H9 (cell line): ENCODE measurements at regions not wholly inside any gene's neighbourhood (a gene's known extent, or its start where the extent isn't known, plus 50 kb on each side); places are given as distances from the start of the nearest gene placed in this dataset.
"Not testable (repeated sequence)": the region's sequence is repeated elsewhere in the genome, so short reads cannot be mapped to it uniquely, and the experiment has no call there.

Experiments used
- DNase-seq: peaks from one replicate; pipeline ENCODE4 v3.0.0-alpha.2; 2017
- H2AFZ ChIP-seq: one replicate; pipeline ENCODE4 v1.6.1; 2013; ENCODE audit warnings: mild to moderate bottlenecking, low read length, control low read depth, moderate library complexity
- H2AK5ac ChIP-seq: 2 replicates; pipeline ENCODE4 v1.6.1; 2013; ENCODE audit warnings: low read length, control low read depth, mixed read lengths; ENCODE audit not compliant: insufficient read length
- H2BK120ac ChIP-seq: one replicate; pipeline ENCODE4 v1.6.1; 2013; ENCODE audit warnings: low read depth, mild to moderate bottlenecking, low read length, control low read depth, inconsistent platforms; ENCODE audit not compliant: poor library complexity, severe bottlenecking
- H2BK12ac ChIP-seq: 2 replicates; pipeline ENCODE4 v1.6.1; 2013; ENCODE audit warnings: low read length, control low read depth, mixed read lengths, low read depth; ENCODE audit not compliant: insufficient read length
- H2BK15ac ChIP-seq: 2 replicates; pipeline ENCODE4 v1.6.1; 2013; ENCODE audit warnings: low read depth, low read length, control low read depth
- H2BK20ac ChIP-seq: one replicate; pipeline ENCODE4 v1.6.1; 2013; ENCODE audit warnings: low read depth, mild to moderate bottlenecking, low read length, control low read depth, inconsistent platforms; ENCODE audit not compliant: poor library complexity, severe bottlenecking
- H2BK5ac ChIP-seq: 2 replicates; pipeline ENCODE4 v1.6.1; 2013; ENCODE audit warnings: low read length, control low read depth, mixed read lengths; ENCODE audit not compliant: insufficient read length
- H3K14ac ChIP-seq: 2 replicates; pipeline ENCODE4 v1.6.1; 2013; ENCODE audit warnings: low read length, control low read depth; ENCODE audit not compliant: insufficient read depth
- H3K18ac ChIP-seq: 2 replicates; pipeline ENCODE4 v1.6.1; 2013; ENCODE audit warnings: low read depth, mild to moderate bottlenecking, mixed read lengths, low read length, control low read depth; ENCODE audit not compliant: insufficient read length
- H3K23ac ChIP-seq: 2 replicates; pipeline ENCODE4 v1.6.1; 2013; ENCODE audit warnings: low read length, control low read depth, mixed read lengths, low read depth; ENCODE audit not compliant: insufficient read length
- H3K23me2 ChIP-seq: 2 replicates; pipeline ENCODE4 v1.6.1; 2013; ENCODE audit warnings: low read depth, mild to moderate bottlenecking, mixed read lengths, low read length, control low read depth; ENCODE audit not compliant: insufficient read length, poor library complexity, severe bottlenecking
- H3K27ac ChIP-seq: 2 replicates; pipeline ENCODE4 v1.5.1; 2013; ENCODE audit warnings: low read length, control low read depth, mixed read lengths, low read depth; ENCODE audit not compliant: insufficient read length
- H3K27me3 ChIP-seq: 2 replicates; pipeline ENCODE4 v1.6.1; 2013; ENCODE audit warnings: low read length, control low read depth, inconsistent platforms; ENCODE audit not compliant: insufficient read depth
- H3K4ac ChIP-seq: 2 replicates; pipeline ENCODE4 v1.6.1; 2013; ENCODE audit warnings: low read depth, mild to moderate bottlenecking, control low read depth, inconsistent platforms, low read length, moderate library complexity
- H3K4me1 ChIP-seq: 2 replicates; pipeline ENCODE4 v1.6.1; 2013; ENCODE audit warnings: low read length, control low read depth, inconsistent platforms; ENCODE audit not compliant: insufficient read depth
- H3K4me2 ChIP-seq: 2 replicates; pipeline ENCODE4 v1.6.1; 2013; ENCODE audit warnings: low read length, control low read depth, mixed read lengths; ENCODE audit not compliant: insufficient read length, insufficient read depth
- H3K56ac ChIP-seq: 2 replicates; pipeline ENCODE4 v1.6.1; 2013; ENCODE audit warnings: low read depth, mild to moderate bottlenecking, mixed read lengths, low read length, control low read depth; ENCODE audit not compliant: insufficient read length
- H3K79me1 ChIP-seq: 2 replicates; pipeline ENCODE4 v1.6.1; 2013; ENCODE audit warnings: low read depth, mild to moderate bottlenecking, moderate library complexity, low read length, control low read depth, inconsistent platforms; ENCODE audit not compliant: insufficient read depth, poor library complexity, severe bottlenecking
- H3K79me2 ChIP-seq: 2 replicates; pipeline ENCODE4 v1.6.1; 2013; ENCODE audit warnings: low read length, control low read depth, inconsistent platforms; ENCODE audit not compliant: insufficient read depth
- H3K9ac ChIP-seq: 2 replicates; pipeline ENCODE4 v1.6.1; 2013; ENCODE audit warnings: low read length, control low read depth, mixed read lengths; ENCODE audit not compliant: insufficient read length; ENCODE audit errors: extremely low read depth
- H3K9me3 ChIP-seq: one replicate; pipeline ENCODE4 v1.6.1; 2013; ENCODE audit warnings: low read depth, low read length, inconsistent platforms; ENCODE audit not compliant: control insufficient read depth
- H3T11ph ChIP-seq: one replicate; pipeline ENCODE4 v1.6.1; 2013; ENCODE audit warnings: mild to moderate bottlenecking, low read length, control low read depth, inconsistent platforms
- H4K20me1 ChIP-seq: one replicate; pipeline ENCODE4 v1.6.1; 2013; ENCODE audit not compliant: control insufficient read depth, insufficient read length, insufficient read depth
- H4K5ac ChIP-seq: 2 replicates; pipeline ENCODE4 v1.6.1; 2013; ENCODE audit warnings: low read depth, mild to moderate bottlenecking, mixed read lengths, low read length, control low read depth; ENCODE audit not compliant: insufficient read length
- H4K8ac ChIP-seq: replicated peaks from 2 replicates; pipeline ENCODE4 v1.6.1; 2013; ENCODE audit warnings: low read length, control low read depth, mixed read lengths, low read depth; ENCODE audit not compliant: insufficient read length
- H4K91ac ChIP-seq: 2 replicates; pipeline ENCODE4 v1.6.1; 2013; ENCODE audit warnings: low read depth, mild to moderate bottlenecking, moderate library complexity, mixed read lengths, low read length, control low read depth; ENCODE audit not compliant: insufficient read length
- H3K27ac Mint-ChIP-seq, 3 experiments: 2 replicates in 2 of 3; 3 replicates in 1 of 3; pipeline ENCODE4 v1.8.0; 2020 to 2021; ENCODE audit warnings: mixed read lengths in 3 of 3, mild to moderate bottlenecking in 1 of 3, moderate library complexity in 1 of 3
- H3K27me3 Mint-ChIP-seq: 2 replicates; pipeline ENCODE4 v1.8.0; 2021; ENCODE audit warnings: low read depth, mild to moderate bottlenecking, moderate library complexity, mixed read lengths
- H3K36me3 Mint-ChIP-seq, 3 experiments: 2 replicates in 2 of 3; 3 replicates in 1 of 3; pipeline ENCODE4 v1.8.0; 2020 to 2021; ENCODE audit warnings: low read depth in 3 of 3, mixed read lengths in 3 of 3; ENCODE audit not compliant: insufficient read depth in 1 of 3
- H3K4me1 Mint-ChIP-seq, 2 experiments: 2 replicates each; pipeline ENCODE4 v1.8.0; 2020; ENCODE audit warnings: mixed read lengths in 2 of 2
- H3K4me3 Mint-ChIP-seq, 2 experiments: 2 replicates in 1 of 2; 3 replicates in 1 of 2; pipeline ENCODE4 v1.8.0; 2020 to 2021; ENCODE audit warnings: mild to moderate bottlenecking in 2 of 2, mixed read lengths in 2 of 2, moderate library complexity in 1 of 2
- H3K9me3 Mint-ChIP-seq, 2 experiments: 2 replicates in 1 of 2; 3 replicates in 1 of 2; pipeline ENCODE4 v1.8.0; 2020; ENCODE audit warnings: mild to moderate bottlenecking in 2 of 2, mixed read lengths in 2 of 2, moderate library complexity in 1 of 2
- WGBS: extraction: QIAGEN DNeasy Blood & Tissue Kit; methylation state at CpG from one replicate; pipeline ENCODE4 v1.1.7; 2013; ENCODE audit warnings: missing lambda C conversion rate, low lambda C conversion rate, mixed read lengths; ENCODE audit not compliant: insufficient read length; ENCODE audit errors: extremely low coverage; 5-methylcytosine and 5-hydroxymethylcytosine counted together
- TF ChIP-seq, protein P1 (sequence below): fragments of 200-600 bp; sonication (generic); conservative IDR thresholded peaks from 3 replicates; pipeline ENCODE4 v1.8.0; 2021; ENCODE audit warnings: antibody characterized with exemption, mild to moderate bottlenecking

DNA sequence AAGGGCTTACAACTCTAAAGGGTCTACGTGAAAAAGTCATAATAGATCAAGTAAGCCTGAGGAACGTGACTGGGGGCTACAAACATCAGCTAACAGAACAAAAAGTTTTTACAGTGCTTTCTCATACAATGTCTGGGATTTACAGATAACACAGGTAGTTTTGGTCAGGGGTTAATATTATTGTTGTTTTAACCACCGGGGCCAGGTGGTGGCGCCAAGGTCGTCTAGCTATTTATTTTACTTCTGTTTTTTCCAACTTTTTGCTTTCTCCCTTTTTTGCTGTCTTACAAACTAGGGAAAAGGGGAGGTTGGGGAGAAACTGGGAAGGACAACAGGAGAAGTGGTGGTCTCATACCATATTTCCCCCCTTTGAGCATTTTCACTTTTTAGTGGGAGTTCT lies 158.6 kb downstream of the UNC93B1 start:
- DNase-seq, H4K91ac ChIP-seq, H4K5ac ChIP-seq, H2AFZ ChIP-seq, H3K4me3 Mint-ChIP-seq, H3K23ac ChIP-seq, H2BK120ac ChIP-seq, H3K9me3 Mint-ChIP-seq, H2BK5ac ChIP-seq, H2BK15ac ChIP-seq, H4K8ac ChIP-seq, H3K27me3 Mint-ChIP-seq, H2AK5ac ChIP-seq, H3T11ph ChIP-seq, H3K79me2 ChIP-seq, H3K4me2 ChIP-seq, H3K27ac ChIP-seq, H3K14ac ChIP-seq, H3K4me1 ChIP-seq, H3K18ac ChIP-seq, H3K56ac ChIP-seq, H3K9me3 ChIP-seq, H3K9ac ChIP-seq, H2BK20ac ChIP-seq, H3K27me3 ChIP-seq, H3K79me1 ChIP-seq, H4K20me1 ChIP-seq, H3K4ac ChIP-seq, H3K27ac Mint-ChIP-seq, H3K36me3 Mint-ChIP-seq, H2BK12ac ChIP-seq, H3K23me2 ChIP-seq: not testable (repeated sequence)
- H3K4me1 Mint-ChIP-seq, result peaks cover 43 to 62% of the 10 kb centered on the region in 2 experiments
- TF ChIP-seq, protein P1, sequence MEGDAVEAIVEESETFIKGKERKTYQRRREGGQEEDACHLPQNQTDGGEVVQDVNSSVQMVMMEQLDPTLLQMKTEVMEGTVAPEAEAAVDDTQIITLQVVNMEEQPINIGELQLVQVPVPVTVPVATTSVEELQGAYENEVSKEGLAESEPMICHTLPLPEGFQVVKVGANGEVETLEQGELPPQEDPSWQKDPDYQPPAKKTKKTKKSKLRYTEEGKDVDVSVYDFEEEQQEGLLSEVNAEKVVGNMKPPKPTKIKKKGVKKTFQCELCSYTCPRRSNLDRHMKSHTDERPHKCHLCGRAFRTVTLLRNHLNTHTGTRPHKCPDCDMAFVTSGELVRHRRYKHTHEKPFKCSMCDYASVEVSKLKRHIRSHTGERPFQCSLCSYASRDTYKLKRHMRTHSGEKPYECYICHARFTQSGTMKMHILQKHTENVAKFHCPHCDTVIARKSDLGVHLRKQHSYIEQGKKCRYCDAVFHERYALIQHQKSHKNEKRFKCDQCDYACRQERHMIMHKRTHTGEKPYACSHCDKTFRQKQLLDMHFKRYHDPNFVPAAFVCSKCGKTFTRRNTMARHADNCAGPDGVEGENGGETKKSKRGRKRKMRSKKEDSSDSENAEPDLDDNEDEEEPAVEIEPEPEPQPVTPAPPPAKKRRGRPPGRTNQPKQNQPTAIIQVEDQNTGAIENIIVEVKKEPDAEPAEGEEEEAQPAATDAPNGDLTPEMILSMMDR, result peak; percentile 22; the same call in 2 of the 3 replicates
- WGBS, result no CpG with 5 or more reads among the region's 5 CpGs
